OCI-LY1 (cell line): ENCODE measurements at regions not wholly inside any gene's neighbourhood (a gene's known extent, or its start where the extent isn't known, plus 50 kb on each side); places are given as distances from the start of the nearest gene placed in this dataset.

Experiments used
- H2AFZ ChIP-seq: fragments of 200-600 bp; sonication (generic), shearing (Covaris generic); 2 replicates; pipeline ENCODE4 v1.6.0; 2014; ENCODE audit warnings: antibody characterized with exemption, mild to moderate bottlenecking, low read length
- H3F3A ChIP-seq: fragments of 200-600 bp; sonication (generic), shearing (Covaris generic); 2 replicates; pipeline ENCODE4 v1.6.0; 2014; ENCODE audit warnings: mild to moderate bottlenecking, antibody characterized with exemption, low read length, moderate library complexity; ENCODE audit not compliant: insufficient read depth
- H3K27ac ChIP-seq: fragments of 200-600 bp; sonication (generic); 2 replicates; pipeline ENCODE4 v1.5.1; 2014; ENCODE audit warnings: low read length, mixed run types, mild to moderate bottlenecking, low read depth; ENCODE audit not compliant: poor library complexity, severe bottlenecking
- H3K27me3 ChIP-seq: fragments of 200-600 bp; sonication (generic); 2 replicates; pipeline ENCODE4 v1.6.0; 2014; ENCODE audit warnings: antibody characterized with exemption, mild to moderate bottlenecking, low read length, moderate library complexity; ENCODE audit not compliant: insufficient read depth
- H3K36me3 ChIP-seq: fragments of 200-600 bp; sonication (generic); 2 replicates; pipeline ENCODE4 v1.6.1; 2014; ENCODE audit warnings: mild to moderate bottlenecking, antibody characterized with exemption, low read length, moderate library complexity, mixed read lengths; ENCODE audit not compliant: insufficient read depth
- H3K4me1 ChIP-seq: fragments of 200-600 bp; sonication (generic); 2 replicates; pipeline ENCODE4 v1.5.1; 2014; ENCODE audit warnings: mild to moderate bottlenecking, low read length, moderate library complexity; ENCODE audit not compliant: insufficient read depth, severe bottlenecking
- H3K4me2 ChIP-seq: fragments of 200-600 bp; sonication (generic), shearing (Covaris generic); 2 replicates; pipeline ENCODE4 v1.6.1; 2014; ENCODE audit warnings: low read length
- H3K4me3 ChIP-seq: fragments of 200-600 bp; sonication (generic); 2 replicates; pipeline ENCODE4 v1.5.1; 2014; ENCODE audit warnings: low read length, low read depth, mild to moderate bottlenecking, mixed read lengths; ENCODE audit not compliant: poor library complexity, severe bottlenecking
- H3K79me2 ChIP-seq: fragments of 200-600 bp; shearing (Covaris generic); 2 replicates; pipeline ENCODE4 v1.6.1; 2016; ENCODE audit warnings: mixed run types, low read length, mixed read lengths; ENCODE audit not compliant: insufficient read depth
- H3K9ac ChIP-seq: fragments of 200-600 bp; sonication (generic), shearing (Covaris generic); 2 replicates; pipeline ENCODE4 v1.6.1; 2014; ENCODE audit warnings: mild to moderate bottlenecking, low read length, mixed read lengths
- H3K9me2 ChIP-seq: fragments of 200-600 bp; sonication (generic), shearing (Covaris generic); 2 replicates; pipeline ENCODE4 v1.6.1; 2014; ENCODE audit warnings: low read depth, mild to moderate bottlenecking, low read length, mixed read lengths
- H3K9me3 ChIP-seq: fragments of 200-600 bp; shearing (Covaris generic); 2 replicates; pipeline ENCODE4 v1.6.1; 2014; ENCODE audit warnings: low read length, mixed read lengths
- H4K20me1 ChIP-seq: fragments of 200-600 bp; sonication (generic), shearing (Covaris generic); 2 replicates; pipeline ENCODE4 v1.6.0; 2016; ENCODE audit warnings: mild to moderate bottlenecking, low read length; ENCODE audit not compliant: insufficient read depth
- CTCF ChIP-seq: fragments of 200-600 bp; sonication (generic), shearing (Covaris generic); IDR thresholded peaks from 2 replicates; pipeline ENCODE4 v1.5.1; 2017; ENCODE audit warnings: mild to moderate bottlenecking, antibody characterized with exemption, low read length, moderate library complexity, mixed read lengths
- EZH2 ChIP-seq: fragments of 200-600 bp; sonication (generic), shearing (Covaris generic); IDR thresholded peaks from 2 replicates; pipeline ENCODE4 v1.8.0; 2017; ENCODE audit warnings: borderline replicate concordance, mixed run types, mild to moderate bottlenecking, antibody characterized with exemption, low read length, moderate library complexity, mixed read lengths

- H3K4me3 ChIP-seq, result no peak overlapping the region
- no peaks in the 10 kb centered on the region for H3F3A ChIP-seq
- no peaks in the 10 kb centered on the region for H3K27me3 ChIP-seq
Observed at GRCh38 chr12:42824327-42824726, 234.8 kb upstream of the PRICKLE1 start.

GRCh38 chr12:42823679-42824078, 234.1 kb upstream of the PRICKLE1 start:
- Histone ChIP-seq H3K36me3 (no peaks in the 10 kb centered on the region), H3K27ac (no peak overlapping the region), H3K9me3 (no peaks in the 10 kb centered on the region), H3K4me1 (no peaks in the 10 kb centered on the region), H3K4me3 (no peak overlapping the region), H3F3A (no peaks in the 10 kb centered on the region), H3K9ac (no peak overlapping the region), H2AFZ (no peak overlapping the region), H3K9me2 (no peaks in the 10 kb centered on the region), H3K79me2 (no peaks in the 10 kb centered on the region), H4K20me1 (no peaks in the 10 kb centered on the region), H3K27me3 (no peaks in the 10 kb centered on the region), H3K4me2 (no peak overlapping the region)
- TF ChIP-seq EZH2, result no peak
- TF ChIP-seq CTCF, result no peak

More at GRCh38 chr12:42824327-42824726, 234.8 kb upstream of the PRICKLE1 start:
- no peak for TF ChIP-seq EZH2
- no peak for TF ChIP-seq CTCF
- no peaks in the 10 kb centered on the region for H3K9me3 ChIP-seq
- H3K36me3 ChIP-seq, result no peaks in the 10 kb centered on the region
- H3K9ac ChIP-seq, result no peak overlapping the region
- H3K4me1 ChIP-seq, result no peaks in the 10 kb centered on the region
- no peak overlapping the region for H3K4me2 ChIP-seq
- H3K27ac ChIP-seq, result no peak overlapping the region
- H2AFZ ChIP-seq, result no peak overlapping the region
- no peaks in the 10 kb centered on the region for H3K79me2 ChIP-seq
- no peaks in the 10 kb centered on the region for H4K20me1 ChIP-seq
- H3K9me2 ChIP-seq, result no peaks in the 10 kb centered on the region

- TF ChIP-seq EZH2 (no peak), CTCF (no peak)
- no peaks in the 10 kb centered on the region for H3K9me3 ChIP-seq
- H3K4me1 ChIP-seq, result no peaks in the 10 kb centered on the region
- H3K27ac ChIP-seq, result no peak overlapping the region
- H3K36me3 ChIP-seq, result no peaks in the 10 kb centered on the region
- no peak overlapping the region for H3K4me2 ChIP-seq
- H3K79me2 ChIP-seq, result no peaks in the 10 kb centered on the region
- H2AFZ ChIP-seq, result no peak overlapping the region
- no peaks in the 10 kb centered on the region for H3K9me2 ChIP-seq
- no peak overlapping the region for H3K9ac ChIP-seq
- no peaks in the 10 kb centered on the region for H3F3A ChIP-seq
- no peak overlapping the region for H3K4me3 ChIP-seq
- no peaks in the 10 kb centered on the region for H3K27me3 ChIP-seq
- no peaks in the 10 kb centered on the region for H4K20me1 ChIP-seq
Observed at GRCh38 chr12:42819846-42820245, 230.3 kb upstream of the PRICKLE1 start.
